IPS DF 6.9 (cell line): ENCODE measurements at regions not wholly inside any gene's neighbourhood (a gene's known extent, or its start where the extent isn't known, plus 50 kb on each side); places are given as distances from the start of the nearest gene placed in this dataset.

Experiments
- DNase-seq: peaks from one replicate; pipeline ENCODE4 v3.0.0-alpha.2; 2013; ENCODE audit warnings: low read depth, low spot score
- H3K27ac ChIP-seq: one replicate; pipeline ENCODE4 v1.5.1; 2013; ENCODE audit warnings: low read length, control low read depth
- H3K27me3 ChIP-seq: 2 replicates; pipeline ENCODE4 v1.6.1; 2013; ENCODE audit warnings: mild to moderate bottlenecking, low read length; ENCODE audit not compliant: control insufficient read depth, insufficient read depth
- H3K36me3 ChIP-seq: 2 replicates; pipeline ENCODE4 v1.6.1; 2013; ENCODE audit warnings: low read length; ENCODE audit not compliant: control insufficient read depth, insufficient read depth
- H3K4me1 ChIP-seq: 2 replicates; pipeline ENCODE4 v1.6.1; 2013; ENCODE audit warnings: low read length; ENCODE audit not compliant: control insufficient read depth, insufficient read depth
- H3K4me3 ChIP-seq: 2 replicates; pipeline ENCODE4 v1.5.1; 2013; ENCODE audit warnings: mild to moderate bottlenecking, low read length
- H3K9me3 ChIP-seq: 2 replicates; pipeline ENCODE4 v1.6.1; 2013; ENCODE audit warnings: low read length, inconsistent platforms; ENCODE audit not compliant: control insufficient read depth, insufficient read depth
- WGBS: extraction: QIAGEN DNeasy Blood & Tissue Kit; methylation state at CpG from one replicate; pipeline ENCODE4 v1.1.7; 2013; ENCODE audit warnings: mixed read lengths, missing lambda C conversion rate; ENCODE audit not compliant: insufficient read length, insufficient coverage; 5-methylcytosine and 5-hydroxymethylcytosine counted together

GRCh38 chr3:124257336-124257864, 265.5 kb upstream of the ROPN1 start:
- no peaks in the 10 kb centered on the region for H3K36me3 ChIP-seq
- no peaks in the 10 kb centered on the region for H3K27me3 ChIP-seq
- H3K4me3 ChIP-seq = no peak overlapping the region
- no CpG with 5 or more reads among the region's 1 CpG for WGBS
- no peak overlapping the region for H3K27ac ChIP-seq
- DNase-seq = no peak
- H3K9me3 ChIP-seq = no peaks in the 10 kb centered on the region
- H3K4me1 ChIP-seq = no peaks in the 10 kb centered on the region; the same call in 1 of the 2 replicates

GRCh38 chr3:124258057-124258500, 266.2 kb upstream of the ROPN1 start:
- Histone ChIP-seq H3K36me3 (no peaks in the 10 kb centered on the region), H3K27ac (no peak overlapping the region), H3K4me3 (no peak overlapping the region), H3K27me3 (no peaks in the 10 kb centered on the region), H3K4me1 (no peaks in the 10 kb centered on the region; the same call in none of the 2 replicates), H3K9me3 (no peaks in the 10 kb centered on the region)
- DNase-seq = no peak
- WGBS = no CpG with 5 or more reads among the region's 3 CpGs

- no CpG with 5 or more reads among the region's 1 CpG for WGBS
- Histone ChIP-seq H3K27ac (no peak overlapping the region), H3K27me3 (no peaks in the 10 kb centered on the region), H3K4me3 (no peak overlapping the region), H3K36me3 (no peaks in the 10 kb centered on the region), H3K9me3 (no peaks in the 10 kb centered on the region), H3K4me1 (no peaks in the 10 kb centered on the region; the same call in none of the 2 replicates)
- no peak for DNase-seq
These were observed 268.4 kb upstream of the ROPN1 start for GRCh38 chr3:124260206-124260915.

GRCh38 chr3:124261306-124261705, 269.4 kb upstream of the ROPN1 start:
- no peaks in the 10 kb centered on the region for H3K9me3 ChIP-seq
- DNase-seq = no peak
- no CpG with 5 or more reads among the region's 2 CpGs for WGBS
- H3K27ac ChIP-seq = no peak overlapping the region
- H3K4me3 ChIP-seq = no peak overlapping the region
- H3K27me3 ChIP-seq = no peaks in the 10 kb centered on the region
- H3K4me1 ChIP-seq = no peaks in the 10 kb centered on the region; the same call in 1 of the 2 replicates
- no peaks in the 10 kb centered on the region for H3K36me3 ChIP-seq

- Histone ChIP-seq H3K9me3 (no peaks in the 10 kb centered on the region), H3K27me3 (no peaks in the 10 kb centered on the region), H3K36me3 (no peaks in the 10 kb centered on the region), H3K4me3 (no peak overlapping the region), H3K27ac (no peak overlapping the region), H3K4me1 (no peaks in the 10 kb centered on the region; the same call in 1 of the 2 replicates)
- no peak for DNase-seq
- no CpG with 5 or more reads among the region's 4 CpGs for WGBS
These were observed 271.2 kb upstream of the ROPN1 start for GRCh38 chr3:124263168-124263567.

- H3K27me3 ChIP-seq = no peaks in the 10 kb centered on the region
- H3K9me3 ChIP-seq = no peaks in the 10 kb centered on the region
- no peaks in the 10 kb centered on the region for H3K36me3 ChIP-seq
- H3K27ac ChIP-seq = no peak overlapping the region
- H3K4me3 ChIP-seq = no peak overlapping the region
- no CpG with 5 or more reads among the region's 8 CpGs for WGBS
- DNase-seq = no peak
- H3K4me1 ChIP-seq = no peaks in the 10 kb centered on the region; the same call in 1 of the 2 replicates
These were observed 272.4 kb upstream of the ROPN1 start for GRCh38 chr3:124264346-124264745.

GRCh38 chr3:124266487-124266886, 274.6 kb upstream of the ROPN1 start:
- no peaks in the 10 kb centered on the region for H3K9me3 ChIP-seq
- H3K4me3 ChIP-seq = no peak overlapping the region
- H3K27ac ChIP-seq = no peak overlapping the region
- WGBS = no CpG with 5 or more reads among the region's 3 CpGs
- H3K4me1 ChIP-seq = no peaks in the 10 kb centered on the region; the same call in 1 of the 2 replicates
- DNase-seq = no peak
- no peaks in the 10 kb centered on the region for H3K36me3 ChIP-seq
- no peaks in the 10 kb centered on the region for H3K27me3 ChIP-seq

- Histone ChIP-seq H3K4me3 (no peak overlapping the region), H3K36me3 (no peaks in the 10 kb centered on the region), H3K27me3 (no peaks in the 10 kb centered on the region), H3K4me1 (no peaks in the 10 kb centered on the region; the same call in 1 of the 2 replicates), H3K27ac (no peak overlapping the region), H3K9me3 (no peaks in the 10 kb centered on the region)
- no peak for DNase-seq
These were observed 275.5 kb upstream of the ROPN1 start for GRCh38 chr3:124267406-124267805.

GRCh38 chr3:124268355-124268754, 276.4 kb upstream of the ROPN1 start:
- Histone ChIP-seq H3K36me3 (no peaks in the 10 kb centered on the region), H3K27me3 (no peaks in the 10 kb centered on the region), H3K4me1 (no peaks in the 10 kb centered on the region), H3K9me3 (no peaks in the 10 kb centered on the region), H3K4me3 (no peak overlapping the region), H3K27ac (no peak overlapping the region)
- DNase-seq = no peak
- no CpG with 5 or more reads among the region's 2 CpGs for WGBS

GRCh38 chr3:124269619-124270018, 277.7 kb upstream of the ROPN1 start:
- no peak for DNase-seq

More at GRCh38 chr3:124269619-124270018, 277.7 kb upstream of the ROPN1 start:
- Histone ChIP-seq H3K4me1 (no peaks in the 10 kb centered on the region), H3K9me3 (no peaks in the 10 kb centered on the region), H3K27ac (no peak overlapping the region), H3K36me3 (no peaks in the 10 kb centered on the region), H3K4me3 (no peak overlapping the region), H3K27me3 (no peaks in the 10 kb centered on the region)
- WGBS = no CpG with 5 or more reads among the region's 1 CpG
